MM.1S (cell line): ENCODE measurements at regions not wholly inside any gene's neighbourhood (a gene's known extent, or its start where the extent isn't known, plus 50 kb on each side); places are given as distances from the start of the nearest gene placed in this dataset.

ENCODE experiments used
- CTCF ChIP-seq: fragments of 300-600 bp; sonication (generic); IDR thresholded peaks from 2 replicates; pipeline ENCODE4 v1.5.1; 2016; ENCODE audit warnings: antibody characterized with exemption, low read length, mixed read lengths
- EZH2 ChIP-seq: fragments of 300-600 bp; sonication (generic); optimal IDR thresholded peaks from 2 replicates; pipeline ENCODE3; 2017; ENCODE audit warnings: low read depth, mild to moderate bottlenecking, antibody characterized with exemption, low read length, mixed read lengths
- EZH2phosphoT487 ChIP-seq: fragments of 300-600 bp; sonication (generic); IDR thresholded peaks from 2 replicates; pipeline ENCODE4 v1.6.1; 2018; ENCODE audit warnings: antibody characterized with exemption, low read length

- no peak for TF ChIP-seq CTCF
- TF ChIP-seq EZH2: no peak
- TF ChIP-seq EZH2phosphoT487: no peak
Measured at GRCh38 chr7:18201350-18201749, 173.7 kb upstream of the PRPS1L1 start.
